SU-DHL-6 (cell line): ENCODE measurements at regions not wholly inside any gene's neighbourhood (a gene's known extent, or its start where the extent isn't known, plus 50 kb on each side); places are given as distances from the start of the nearest gene placed in this dataset.
A peak's percentile ranks its signal among the peaks of the same experiment; 100 is the strongest.

Experiments used
- H2AFZ ChIP-seq: fragments of 200-600 bp; sonication (generic); 2 replicates; pipeline ENCODE4 v1.6.1; 2014; ENCODE audit warnings: low read depth, mild to moderate bottlenecking, moderate library complexity, mixed read lengths, antibody characterized with exemption, low read length; ENCODE audit not compliant: severe bottlenecking
- H3F3A ChIP-seq: fragments of 200-600 bp; shearing (Covaris generic); 2 replicates; pipeline ENCODE4 v1.6.0; 2016; ENCODE audit warnings: antibody characterized with exemption, mild to moderate bottlenecking; ENCODE audit not compliant: insufficient read depth
- H3K27ac ChIP-seq: fragments of 200-600 bp; sonication (generic); 2 replicates; pipeline ENCODE4 v1.5.1; 2016; ENCODE audit warnings: low read depth, mild to moderate bottlenecking, low read length, moderate library complexity, mixed read lengths
- H3K27me3 ChIP-seq: fragments of 200-600 bp; sonication (generic), shearing (Covaris generic); 2 replicates; pipeline ENCODE4 v1.6.0; 2014; ENCODE audit warnings: mild to moderate bottlenecking, low read length
- H3K36me3 ChIP-seq: fragments of 200-600 bp; sonication (generic); 2 replicates; pipeline ENCODE4 v1.6.1; 2014; ENCODE audit warnings: mild to moderate bottlenecking, low read length, mixed read lengths
- H3K4me2 ChIP-seq: fragments of 300-600, 200-600 bp; shearing (Covaris generic), sonication (generic); 2 replicates; pipeline ENCODE4 v1.6.0; 2014; ENCODE audit warnings: low read length, low read depth, mild to moderate bottlenecking; ENCODE audit not compliant: poor library complexity, severe bottlenecking
- H3K4me3 ChIP-seq: fragments of 200-600 bp; sonication (generic); 2 replicates; pipeline ENCODE4 v1.5.1; 2014; ENCODE audit warnings: antibody characterized with exemption, low read length, mild to moderate bottlenecking, mixed read lengths; ENCODE audit not compliant: insufficient read depth, poor library complexity, severe bottlenecking
- H3K79me2 ChIP-seq: fragments of 200-600 bp; sonication (generic); 2 replicates; pipeline ENCODE4 v1.6.1; 2014; ENCODE audit warnings: mild to moderate bottlenecking, low read length, moderate library complexity; ENCODE audit not compliant: insufficient read depth
- H3K9ac ChIP-seq: fragments of 200-600 bp; sonication (generic); 2 replicates; pipeline ENCODE4 v1.7.0; 2014; ENCODE audit warnings: mild to moderate bottlenecking, low read length
- H3K9me2 ChIP-seq: fragments of 200-600 bp; sonication (generic); replicated peaks from 2 replicates; pipeline ENCODE4 v1.6.1; 2014; ENCODE audit warnings: low read length; ENCODE audit not compliant: insufficient read depth
- H3K9me3 ChIP-seq: fragments of 200-600 bp; sonication (generic); 2 replicates; pipeline ENCODE4 v1.6.1; 2014; ENCODE audit warnings: low read length, mixed read lengths; ENCODE audit not compliant: insufficient read depth
- H4K20me1 ChIP-seq: fragments of 200-600 bp; sonication (generic); 2 replicates; pipeline ENCODE4 v1.6.1; 2014; ENCODE audit warnings: low read depth, mild to moderate bottlenecking, antibody characterized with exemption, low read length, moderate library complexity, mixed read lengths
- EZH2phosphoT487 ChIP-seq: fragments of 200-600 bp; sonication (generic), shearing (Covaris generic); conservative IDR thresholded peaks from 2 replicates; pipeline ENCODE4 v1.6.1; 2018; ENCODE audit warnings: mild to moderate bottlenecking, antibody characterized with exemption, low read length, moderate library complexity, mixed read lengths
- TF ChIP-seq, protein P1 (sequence below): fragments of 200-600 bp; sonication (generic); IDR thresholded peaks from one replicate; pipeline ENCODE4 v1.5.1; 2017; ENCODE audit warnings: antibody characterized with exemption, mild to moderate bottlenecking, low read length, moderate library complexity; ENCODE audit not compliant: insufficient read depth, poor library complexity, severe bottlenecking

DNA sequence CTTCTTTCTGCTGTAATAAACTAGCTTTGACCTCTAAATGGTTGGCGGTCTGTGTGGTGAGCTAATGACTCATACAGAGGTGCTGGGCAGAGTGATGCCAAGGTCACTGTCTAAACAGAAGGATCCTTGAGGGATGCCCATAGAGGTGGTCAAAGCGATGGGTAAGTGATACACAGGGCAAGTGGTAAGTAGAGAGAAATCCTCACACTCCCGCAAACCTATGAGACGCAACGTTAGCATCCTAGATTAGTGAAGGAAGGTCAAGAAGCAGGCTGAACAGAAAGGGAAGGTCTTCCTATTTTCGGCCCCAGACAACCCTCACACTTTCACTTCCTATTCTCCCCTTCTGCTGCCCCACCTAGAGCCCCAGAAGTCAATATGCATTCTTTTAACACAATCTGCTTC is 65.6 kb upstream of the SESN3 start:
- Histone ChIP-seq H3K9ac (no peak overlapping the region), H3K27ac (peak overlapping the region; percentile 28; the same call in 1 of the 2 replicates)

GRCh38 chr11:95296165-95296564 is 65.2 kb upstream of the SESN3 start:
- peak overlapping the region; percentile 28; the same call in 1 of the 2 replicates for H3K27ac ChIP-seq
- H3K79me2 ChIP-seq: no peaks in the 10 kb centered on the region
- no peaks in the 10 kb centered on the region for H3F3A ChIP-seq
- no peak overlapping the region for H2AFZ ChIP-seq
- H3K9me2 ChIP-seq: no peaks in the 10 kb centered on the region
- no peaks in the 10 kb centered on the region for H3K36me3 ChIP-seq
- TF ChIP-seq EZH2phosphoT487: no peak
- TF ChIP-seq, protein P1, sequence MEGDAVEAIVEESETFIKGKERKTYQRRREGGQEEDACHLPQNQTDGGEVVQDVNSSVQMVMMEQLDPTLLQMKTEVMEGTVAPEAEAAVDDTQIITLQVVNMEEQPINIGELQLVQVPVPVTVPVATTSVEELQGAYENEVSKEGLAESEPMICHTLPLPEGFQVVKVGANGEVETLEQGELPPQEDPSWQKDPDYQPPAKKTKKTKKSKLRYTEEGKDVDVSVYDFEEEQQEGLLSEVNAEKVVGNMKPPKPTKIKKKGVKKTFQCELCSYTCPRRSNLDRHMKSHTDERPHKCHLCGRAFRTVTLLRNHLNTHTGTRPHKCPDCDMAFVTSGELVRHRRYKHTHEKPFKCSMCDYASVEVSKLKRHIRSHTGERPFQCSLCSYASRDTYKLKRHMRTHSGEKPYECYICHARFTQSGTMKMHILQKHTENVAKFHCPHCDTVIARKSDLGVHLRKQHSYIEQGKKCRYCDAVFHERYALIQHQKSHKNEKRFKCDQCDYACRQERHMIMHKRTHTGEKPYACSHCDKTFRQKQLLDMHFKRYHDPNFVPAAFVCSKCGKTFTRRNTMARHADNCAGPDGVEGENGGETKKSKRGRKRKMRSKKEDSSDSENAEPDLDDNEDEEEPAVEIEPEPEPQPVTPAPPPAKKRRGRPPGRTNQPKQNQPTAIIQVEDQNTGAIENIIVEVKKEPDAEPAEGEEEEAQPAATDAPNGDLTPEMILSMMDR: no peak
- H3K4me3 ChIP-seq: no peak overlapping the region
- peak overlapping the region; percentile 41 for H3K4me2 ChIP-seq
- no peaks in the 10 kb centered on the region for H3K9me3 ChIP-seq
- no peaks in the 10 kb centered on the region for H3K27me3 ChIP-seq
- no peaks in the 10 kb centered on the region for H4K20me1 ChIP-seq
- H3K9ac ChIP-seq: no peak overlapping the region

More for the DNA sequence above, 65.6 kb upstream of the SESN3 start:
- Histone ChIP-seq H3K9me3 (no peaks in the 10 kb centered on the region), H3K36me3 (no peaks in the 10 kb centered on the region), H2AFZ (no peak overlapping the region), H3K4me3 (no peak overlapping the region), H3K79me2 (no peaks in the 10 kb centered on the region), H3K9me2 (no peaks in the 10 kb centered on the region), H3K27me3 (no peaks in the 10 kb centered on the region), H4K20me1 (no peaks in the 10 kb centered on the region), H3K4me2 (peak overlapping the region; percentile 41), H3F3A (no peaks in the 10 kb centered on the region)
- TF ChIP-seq EZH2phosphoT487: no peak
- TF ChIP-seq, protein P1: no peak

GRCh38 chr11:95295382-95296149 is 64.6 kb upstream of the SESN3 start:
- H2AFZ ChIP-seq: no peak overlapping the region
- H3K79me2 ChIP-seq: no peaks in the 10 kb centered on the region
- H3F3A ChIP-seq: no peaks in the 10 kb centered on the region
- no peaks in the 10 kb centered on the region for H3K27me3 ChIP-seq
- TF ChIP-seq EZH2phosphoT487: no peak
- TF ChIP-seq, protein P1: no peak
- no peaks in the 10 kb centered on the region for H3K36me3 ChIP-seq
- no peaks in the 10 kb centered on the region for H4K20me1 ChIP-seq
- H3K9me3 ChIP-seq: no peaks in the 10 kb centered on the region
- H3K9me2 ChIP-seq: no peaks in the 10 kb centered on the region
- H3K4me3 ChIP-seq: no peak overlapping the region
- H3K27ac ChIP-seq: no peak overlapping the region
- no peak overlapping the region for H3K9ac ChIP-seq
- H3K4me2 ChIP-seq: no peak overlapping the region
